Thoracic aorta (tissue), 2 donors: ENCODE measurements at regions not wholly inside any gene's neighbourhood (a gene's known extent, or its start where the extent isn't known, plus 50 kb on each side); places are given as distances from the start of the nearest gene placed in this dataset.

Experiments
- ATAC-seq: fragments of 150-250 bp; one replicate; pipeline ENCODE4 v1.8.0; 2017; ENCODE audit warnings: low read depth; ENCODE audit not compliant: insufficient number of reproducible peaks, low FRiP score
- DNase-seq: peaks from one replicate; pipeline ENCODE4 v3.0.0-alpha.2; 2020; ENCODE audit warnings: low spot score
- H3K27ac ChIP-seq, 2 donors: fragments of 200-600 bp; sonication (generic); 1 replicate in 1 of 2; 2 replicates in 1 of 2; pipeline ENCODE4 v1.5.1; 2016; ENCODE audit warnings: mild to moderate bottlenecking in 2 of 2, moderate library complexity in 2 of 2
- H3K27me3 ChIP-seq: fragments of 200-600 bp; sonication (generic); replicated peaks from 2 replicates; pipeline ENCODE4 v1.6.0; 2016; ENCODE audit warnings: mild to moderate bottlenecking; ENCODE audit not compliant: insufficient read depth
- H3K36me3 ChIP-seq: fragments of 200-600 bp; sonication (generic); one replicate; pipeline ENCODE4 v1.5.1; 2016
- H3K4me1 ChIP-seq, 2 donors: fragments of 200-600 bp; sonication (generic); 1 replicate in 1 of 2; 2 replicates in 1 of 2; pipeline versions ENCODE4 v1.5.1 to v1.6.0; 2016; ENCODE audit warnings: low read depth in 2 of 2, mild to moderate bottlenecking in 1 of 2; ENCODE audit not compliant: control insufficient read depth in 1 of 2
- H3K4me3 ChIP-seq: fragments of 200-600 bp; sonication (generic); 2 replicates; pipeline ENCODE4 v1.5.1; 2016; ENCODE audit warnings: mild to moderate bottlenecking
- H3K9me3 ChIP-seq: fragments of 200-600 bp; sonication (generic); 2 replicates; pipeline ENCODE4 v1.5.1; 2016
- CTCF ChIP-seq: fragments of 200-600 bp; sonication (generic); IDR thresholded peaks from one replicate; pipeline ENCODE4 v1.5.1; 2019; ENCODE audit warnings: antibody characterized with exemption

GRCh38 chr10:28429045-28429444 is 103.9 kb upstream of the WAC start:
- ATAC-seq (no peak), DNase-seq (no peak)
- Histone ChIP-seq H3K27ac (no peak overlapping the region), H3K4me1 (no peaks in the 10 kb centered on the region), H3K27me3 (no peaks in the 10 kb centered on the region), H3K9me3 (no peaks in the 10 kb centered on the region), H3K36me3 (no peaks in the 10 kb centered on the region), H3K4me3 (no peak overlapping the region)
- no peak for TF ChIP-seq CTCF

GRCh38 chr10:28429573-28430216 is 103.2 kb upstream of the WAC start:
- TF ChIP-seq CTCF: no peak
- no peaks in the 10 kb centered on the region for H3K36me3 ChIP-seq
- no peak for ATAC-seq

DNA sequence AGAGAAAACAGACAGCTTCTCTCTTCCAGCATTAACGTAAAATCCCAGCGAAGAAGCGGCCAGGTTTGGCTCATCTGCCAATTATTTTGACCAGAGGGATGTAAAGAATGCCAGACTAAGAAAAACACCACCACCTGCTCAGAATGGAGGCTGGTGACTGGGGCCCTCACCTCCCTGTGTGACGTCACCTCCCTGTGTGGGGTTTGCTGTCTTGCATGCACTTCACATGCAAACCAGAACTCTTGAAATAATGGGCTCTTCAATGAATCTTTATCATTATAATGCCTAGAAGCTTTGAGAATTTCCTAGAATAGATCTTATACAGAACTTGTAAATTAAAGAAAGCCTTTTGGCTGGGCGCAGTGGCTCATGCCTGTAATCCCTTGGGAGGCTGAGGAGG is 101.8 kb upstream of the WAC start:
- TF ChIP-seq CTCF: no peak
- Histone ChIP-seq H3K27me3 (no peaks in the 10 kb centered on the region), H3K4me1 (no peaks in the 10 kb centered on the region), H3K36me3 (no peaks in the 10 kb centered on the region), H3K4me3 (no peak overlapping the region), H3K9me3 (no peaks in the 10 kb centered on the region), H3K27ac (no peak overlapping the region)
- DNase-seq (no peak), ATAC-seq (no peak)

More at GRCh38 chr10:28429573-28430216, 103.2 kb upstream of the WAC start:
- Histone ChIP-seq H3K4me1 (no peaks in the 10 kb centered on the region), H3K4me3 (no peak overlapping the region), H3K27ac (no peak overlapping the region), H3K27me3 (no peaks in the 10 kb centered on the region), H3K9me3 (no peaks in the 10 kb centered on the region)
- no peak for DNase-seq

DNA sequence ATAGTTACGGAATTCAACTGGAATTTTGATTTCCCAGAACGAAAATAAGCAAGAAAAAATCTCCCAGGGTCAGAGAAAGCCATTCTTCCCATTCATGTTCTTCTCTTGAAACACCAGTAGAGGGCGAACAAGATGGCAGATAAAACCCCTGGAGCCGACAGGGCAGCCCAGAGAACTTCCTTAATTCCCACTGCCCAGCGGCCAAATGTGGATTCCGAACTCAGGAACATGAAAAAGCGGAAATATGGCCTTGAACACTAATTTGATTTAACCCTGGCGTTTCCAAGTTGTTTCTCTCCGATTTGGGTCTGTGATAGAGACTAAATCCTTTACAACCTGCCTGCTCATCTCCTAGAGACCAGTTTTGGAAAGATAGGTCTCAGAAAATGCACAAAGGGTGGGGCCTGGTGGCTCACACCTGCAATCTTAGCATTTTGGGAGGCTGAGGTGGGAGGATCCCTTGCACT is 100.7 kb upstream of the WAC start:
- H3K36me3 ChIP-seq: no peaks in the 10 kb centered on the region
- DNase-seq (no peak), ATAC-seq (no peak)
- TF ChIP-seq CTCF: peak; percentile 73
- H3K4me3 ChIP-seq: no peak overlapping the region
- no peak overlapping the region for H3K27ac ChIP-seq
- no peaks in the 10 kb centered on the region for H3K9me3 ChIP-seq
- no peaks in the 10 kb centered on the region for H3K27me3 ChIP-seq
- H3K4me1 ChIP-seq: no peaks in the 10 kb centered on the region

DNA sequence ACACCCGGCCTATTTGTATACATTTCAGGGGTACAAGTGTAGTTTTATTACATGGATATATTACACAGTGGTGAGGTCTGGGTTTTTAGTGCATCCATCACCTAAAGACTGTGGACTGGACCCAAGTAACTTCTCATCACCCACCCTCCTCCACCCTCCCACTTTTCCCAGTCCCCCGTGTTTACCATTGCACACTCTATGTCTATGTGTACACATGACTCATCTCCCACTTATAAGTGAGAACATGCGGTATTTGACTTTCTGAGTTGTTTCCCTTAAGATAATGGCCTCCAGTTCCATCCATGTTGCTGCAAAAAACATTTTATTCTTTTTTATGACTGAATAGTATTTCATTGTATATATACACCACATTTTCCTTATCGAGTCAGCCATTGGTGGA is 98.9 kb upstream of the WAC start:
- Histone ChIP-seq H3K4me3 (no peak overlapping the region), H3K36me3 (no peaks in the 10 kb centered on the region), H3K9me3 (no peaks in the 10 kb centered on the region), H3K4me1 (no peaks in the 10 kb centered on the region), H3K27me3 (no peaks in the 10 kb centered on the region), H3K27ac (no peak overlapping the region)
- no peak for TF ChIP-seq CTCF
- ATAC-seq: no peak
- DNase-seq: no peak
